GM19193 (cell line): ENCODE measurements at regions not wholly inside any gene's neighbourhood (a gene's known extent, or its start where the extent isn't known, plus 50 kb on each side); places are given as distances from the start of the nearest gene placed in this dataset.

Experiments used
- POLR2A ChIP-seq: IDR thresholded peaks from 4 replicates; pipeline ENCODE4 v1.6.1; 2011; ENCODE audit not compliant: insufficient read depth, insufficient read length; ENCODE audit errors: extremely low read depth

GRCh38 chr20:53891306-53891894 lies 179.0 kb downstream of the BCAS1 start:
- no peak for TF ChIP-seq POLR2A

- TF ChIP-seq POLR2A, result no peak
Measured at GRCh38 chr20:53890443-53891305, 179.7 kb downstream of the BCAS1 start.

- no peak for TF ChIP-seq POLR2A
Measured at GRCh38 chr20:53889411-53890148, 180.8 kb downstream of the BCAS1 start.

- TF ChIP-seq POLR2A, result no peak
Measured at GRCh38 chr20:53888951-53889350, 181.4 kb downstream of the BCAS1 start.

- no peak for TF ChIP-seq POLR2A
Measured at GRCh38 chr20:53888510-53888909, 181.9 kb downstream of the BCAS1 start.

GRCh38 chr20:53887973-53888372 lies 182.4 kb downstream of the BCAS1 start:
- TF ChIP-seq POLR2A, result no peak

- TF ChIP-seq POLR2A, result no peak
Measured at GRCh38 chr20:53884859-53885541, 185.4 kb downstream of the BCAS1 start.

GRCh38 chr20:53883098-53883911 lies 187.1 kb downstream of the BCAS1 start:
- no peak for TF ChIP-seq POLR2A

GRCh38 chr20:53881362-53881761 lies 189.0 kb downstream of the BCAS1 start:
- no peak for TF ChIP-seq POLR2A

GRCh38 chr20:53880108-53880641 lies 190.2 kb downstream of the BCAS1 start:
- TF ChIP-seq POLR2A, result no peak

GRCh38 chr20:53879048-53879684 lies 191.2 kb downstream of the BCAS1 start:
- no peak for TF ChIP-seq POLR2A

GRCh38 chr20:53878262-53879047 lies 191.9 kb downstream of the BCAS1 start:
- no peak for TF ChIP-seq POLR2A

GRCh38 chr20:53876956-53877355 lies 193.4 kb downstream of the BCAS1 start:
- TF ChIP-seq POLR2A, result no peak
